ENCODE measurements at regions not wholly inside any gene's neighbourhood (a gene's known extent, or its start where the extent isn't known, plus 50 kb on each side); places are given as distances from the start of the nearest gene placed in this dataset.

- Histone ChIP-seq H3K4me1 (ENCODE audit: control insufficient read depth in 2 of 2, insufficient read depth in 2 of 2, low read length in 2 of 2) (no peaks in the 10 kb centered on the region), H3K27ac (ENCODE audit: low read depth in 2 of 2, low read length in 2 of 2) (no peak overlapping the region), H3K9ac (ENCODE audit: low read depth in 1 of 2, low read length in 2 of 2) (no peak overlapping the region), H3K36me3 (ENCODE audit: control insufficient read depth in 2 of 2, insufficient read depth in 2 of 2, low read length in 2 of 2) (no peaks in the 10 kb centered on the region), H3K27me3 (ENCODE audit: control insufficient read depth in 2 of 2, insufficient read depth in 2 of 2, low read length in 2 of 2) (no peaks in the 10 kb centered on the region), H3K4me3 (ENCODE audit: low read length in 2 of 2) (no peak overlapping the region), H3K9me3 (ENCODE audit: control insufficient read depth in 2 of 2, low read length in 2 of 2) (no peaks in the 10 kb centered on the region)
These were observed 962.1 kb downstream of the KCNMA1 start for GRCh38 chr10:76675561-76675950.

GRCh38 chr10:76667408-76668370 is 969.9 kb downstream of the KCNMA1 start:
- no peaks in the 10 kb centered on the region for H3K36me3 ChIP-seq (ENCODE audit: control insufficient read depth in 2 of 2, insufficient read depth in 2 of 2, low read length in 2 of 2)
- no peak overlapping the region for H3K27ac ChIP-seq (ENCODE audit: low read depth in 2 of 2, low read length in 2 of 2)
- H3K9ac ChIP-seq (ENCODE audit: low read depth in 1 of 2, low read length in 2 of 2) = no peak overlapping the region
- no peaks in the 10 kb centered on the region for H3K4me1 ChIP-seq (ENCODE audit: control insufficient read depth in 2 of 2, insufficient read depth in 2 of 2, low read length in 2 of 2)
- no peaks in the 10 kb centered on the region for H3K9me3 ChIP-seq (ENCODE audit: control insufficient read depth in 2 of 2, low read length in 2 of 2)
- no peak overlapping the region for H3K4me3 ChIP-seq (ENCODE audit: low read length in 2 of 2)
- no peaks in the 10 kb centered on the region for H3K27me3 ChIP-seq (ENCODE audit: control insufficient read depth in 2 of 2, insufficient read depth in 2 of 2, low read length in 2 of 2)

- Histone ChIP-seq H3K27ac (ENCODE audit: low read depth in 2 of 2, low read length in 2 of 2) (no peak overlapping the region), H3K36me3 (ENCODE audit: control insufficient read depth in 2 of 2, insufficient read depth in 2 of 2, low read length in 2 of 2) (no peaks in the 10 kb centered on the region)
These were observed 970.7 kb downstream of the KCNMA1 start for GRCh38 chr10:76666891-76667290.

GRCh38 chr10:76665029-76665428 is 972.6 kb downstream of the KCNMA1 start:
- H3K9me3 ChIP-seq (ENCODE audit: control insufficient read depth in 2 of 2, low read length in 2 of 2) = no peaks in the 10 kb centered on the region
- no peaks in the 10 kb centered on the region for H3K36me3 ChIP-seq (ENCODE audit: control insufficient read depth in 2 of 2, insufficient read depth in 2 of 2, low read length in 2 of 2)
- no peak overlapping the region for H3K4me3 ChIP-seq (ENCODE audit: low read length in 2 of 2)
- H3K27ac ChIP-seq (ENCODE audit: low read depth in 2 of 2, low read length in 2 of 2) = no peak overlapping the region
- no peaks in the 10 kb centered on the region for H3K27me3 ChIP-seq (ENCODE audit: control insufficient read depth in 2 of 2, insufficient read depth in 2 of 2, low read length in 2 of 2)
- H3K9ac ChIP-seq (ENCODE audit: low read depth in 1 of 2, low read length in 2 of 2) = no peak overlapping the region
- no peaks in the 10 kb centered on the region for H3K4me1 ChIP-seq (ENCODE audit: control insufficient read depth in 2 of 2, insufficient read depth in 2 of 2, low read length in 2 of 2)

More at GRCh38 chr10:76666891-76667290, 970.7 kb downstream of the KCNMA1 start:
- H3K27me3 ChIP-seq (ENCODE audit: control insufficient read depth in 2 of 2, insufficient read depth in 2 of 2, low read length in 2 of 2) = no peaks in the 10 kb centered on the region
- no peaks in the 10 kb centered on the region for H3K9me3 ChIP-seq (ENCODE audit: control insufficient read depth in 2 of 2, low read length in 2 of 2)
- no peak overlapping the region for H3K9ac ChIP-seq (ENCODE audit: low read depth in 1 of 2, low read length in 2 of 2)
- no peak overlapping the region for H3K4me3 ChIP-seq (ENCODE audit: low read length in 2 of 2)
- no peaks in the 10 kb centered on the region for H3K4me1 ChIP-seq (ENCODE audit: control insufficient read depth in 2 of 2, insufficient read depth in 2 of 2, low read length in 2 of 2)

GRCh38 chr10:76657337-76658012 is 980.1 kb downstream of the KCNMA1 start:
- H3K4me3 ChIP-seq (ENCODE audit: low read length in 2 of 2) = no peak overlapping the region
- no peak overlapping the region for H3K9ac ChIP-seq (ENCODE audit: low read depth in 1 of 2, low read length in 2 of 2)
- no peaks in the 10 kb centered on the region for H3K36me3 ChIP-seq (ENCODE audit: control insufficient read depth in 2 of 2, insufficient read depth in 2 of 2, low read length in 2 of 2)
- no peaks in the 10 kb centered on the region for H3K27me3 ChIP-seq (ENCODE audit: control insufficient read depth in 2 of 2, insufficient read depth in 2 of 2, low read length in 2 of 2)
- H3K9me3 ChIP-seq (ENCODE audit: control insufficient read depth in 2 of 2, low read length in 2 of 2) = no peaks in the 10 kb centered on the region
- H3K27ac ChIP-seq (ENCODE audit: low read depth in 2 of 2, low read length in 2 of 2) = no peak overlapping the region
- no peaks in the 10 kb centered on the region for H3K4me1 ChIP-seq (ENCODE audit: control insufficient read depth in 2 of 2, insufficient read depth in 2 of 2, low read length in 2 of 2)

- no peak overlapping the region for H3K9ac ChIP-seq (ENCODE audit: low read depth in 1 of 2, low read length in 2 of 2)
- peaks cover 5 to 9% of the 10 kb centered on the region in 2 donors for H3K4me1 ChIP-seq (ENCODE audit: control insufficient read depth in 2 of 2, insufficient read depth in 2 of 2, low read length in 2 of 2)
- H3K36me3 ChIP-seq (ENCODE audit: control insufficient read depth in 2 of 2, insufficient read depth in 2 of 2, low read length in 2 of 2) = no peaks in the 10 kb centered on the region
- no peaks in the 10 kb centered on the region for H3K27me3 ChIP-seq (ENCODE audit: control insufficient read depth in 2 of 2, insufficient read depth in 2 of 2, low read length in 2 of 2)
- H3K4me3 ChIP-seq (ENCODE audit: low read length in 2 of 2) = no peak overlapping the region
- H3K9me3 ChIP-seq (ENCODE audit: control insufficient read depth in 2 of 2, low read length in 2 of 2) = no peaks in the 10 kb centered on the region
- H3K27ac ChIP-seq (ENCODE audit: low read depth in 2 of 2, low read length in 2 of 2) = no peak overlapping the region
These were observed 986.5 kb downstream of the KCNMA1 start for GRCh38 chr10:76651154-76651553.

GRCh38 chr10:76649723-76650127 is 987.9 kb downstream of the KCNMA1 start:
- Histone ChIP-seq H3K9me3 (ENCODE audit: control insufficient read depth in 2 of 2, low read length in 2 of 2) (no peaks in the 10 kb centered on the region), H3K36me3 (ENCODE audit: control insufficient read depth in 2 of 2, insufficient read depth in 2 of 2, low read length in 2 of 2) (no peaks in the 10 kb centered on the region), H3K9ac (ENCODE audit: low read depth in 1 of 2, low read length in 2 of 2) (no peak overlapping the region), H3K4me3 (ENCODE audit: low read length in 2 of 2) (no peak overlapping the region), H3K27ac (ENCODE audit: low read depth in 2 of 2, low read length in 2 of 2) (no peak overlapping the region), H3K27me3 (ENCODE audit: control insufficient read depth in 2 of 2, insufficient read depth in 2 of 2, low read length in 2 of 2) (no peaks in the 10 kb centered on the region), H3K4me1 (ENCODE audit: control insufficient read depth in 2 of 2, insufficient read depth in 2 of 2, low read length in 2 of 2) (peaks cover 5 to 9% of the 10 kb centered on the region in 2 donors)

GRCh38 chr10:76649254-76649653 is 988.4 kb downstream of the KCNMA1 start:
- H3K27ac ChIP-seq (ENCODE audit: low read depth in 2 of 2, low read length in 2 of 2) = no peak overlapping the region
- no peaks in the 10 kb centered on the region for H3K9me3 ChIP-seq (ENCODE audit: control insufficient read depth in 2 of 2, low read length in 2 of 2)
- H3K36me3 ChIP-seq (ENCODE audit: control insufficient read depth in 2 of 2, insufficient read depth in 2 of 2, low read length in 2 of 2) = no peaks in the 10 kb centered on the region
- no peak overlapping the region for H3K4me3 ChIP-seq (ENCODE audit: low read length in 2 of 2)
- H3K4me1 ChIP-seq (ENCODE audit: control insufficient read depth in 2 of 2, insufficient read depth in 2 of 2, low read length in 2 of 2) = peaks cover 5 to 9% of the 10 kb centered on the region in 2 donors
- no peak overlapping the region for H3K9ac ChIP-seq (ENCODE audit: low read depth in 1 of 2, low read length in 2 of 2)
- H3K27me3 ChIP-seq (ENCODE audit: control insufficient read depth in 2 of 2, insufficient read depth in 2 of 2, low read length in 2 of 2) = no peaks in the 10 kb centered on the region

GRCh38 chr10:76647301-76647700 is 990.3 kb downstream of the KCNMA1 start:
- no peaks in the 10 kb centered on the region for H3K9me3 ChIP-seq (ENCODE audit: control insufficient read depth in 2 of 2, low read length in 2 of 2)

GRCh38 chr10:76645341-76645740 is 992.3 kb downstream of the KCNMA1 start:
- Histone ChIP-seq H3K36me3 (ENCODE audit: control insufficient read depth in 2 of 2, insufficient read depth in 2 of 2, low read length in 2 of 2) (no peaks in the 10 kb centered on the region), H3K27me3 (ENCODE audit: control insufficient read depth in 2 of 2, insufficient read depth in 2 of 2, low read length in 2 of 2) (no peaks in the 10 kb centered on the region), H3K4me3 (ENCODE audit: low read length in 2 of 2) (no peak overlapping the region), H3K9ac (ENCODE audit: low read depth in 1 of 2, low read length in 2 of 2) (no peak overlapping the region), H3K27ac (ENCODE audit: low read depth in 2 of 2, low read length in 2 of 2) (no peak overlapping the region), H3K9me3 (ENCODE audit: control insufficient read depth in 2 of 2, low read length in 2 of 2) (no peaks in the 10 kb centered on the region), H3K4me1 (ENCODE audit: control insufficient read depth in 2 of 2, insufficient read depth in 2 of 2, low read length in 2 of 2) (peaks cover 5 to 9% of the 10 kb centered on the region in 2 donors)

More at GRCh38 chr10:76647301-76647700, 990.3 kb downstream of the KCNMA1 start:
- H3K36me3 ChIP-seq (ENCODE audit: control insufficient read depth in 2 of 2, insufficient read depth in 2 of 2, low read length in 2 of 2) = no peaks in the 10 kb centered on the region
- no peak overlapping the region for H3K9ac ChIP-seq (ENCODE audit: low read depth in 1 of 2, low read length in 2 of 2)
- no peaks in the 10 kb centered on the region for H3K27me3 ChIP-seq (ENCODE audit: control insufficient read depth in 2 of 2, insufficient read depth in 2 of 2, low read length in 2 of 2)
- H3K4me3 ChIP-seq (ENCODE audit: low read length in 2 of 2) = no peak overlapping the region
- H3K27ac ChIP-seq (ENCODE audit: low read depth in 2 of 2, low read length in 2 of 2) = no peak overlapping the region
- H3K4me1 ChIP-seq (ENCODE audit: control insufficient read depth in 2 of 2, insufficient read depth in 2 of 2, low read length in 2 of 2) = peaks cover 5 to 9% of the 10 kb centered on the region in 2 donors

Data from mucosa of rectum (tissue), 2 donors.